ENCODE measurements at regions not wholly inside any gene's neighbourhood (a gene's known extent, or its start where the extent isn't known, plus 50 kb on each side); places are given as distances from the start of the nearest gene placed in this dataset.

- TF ChIP-seq, protein P1, sequence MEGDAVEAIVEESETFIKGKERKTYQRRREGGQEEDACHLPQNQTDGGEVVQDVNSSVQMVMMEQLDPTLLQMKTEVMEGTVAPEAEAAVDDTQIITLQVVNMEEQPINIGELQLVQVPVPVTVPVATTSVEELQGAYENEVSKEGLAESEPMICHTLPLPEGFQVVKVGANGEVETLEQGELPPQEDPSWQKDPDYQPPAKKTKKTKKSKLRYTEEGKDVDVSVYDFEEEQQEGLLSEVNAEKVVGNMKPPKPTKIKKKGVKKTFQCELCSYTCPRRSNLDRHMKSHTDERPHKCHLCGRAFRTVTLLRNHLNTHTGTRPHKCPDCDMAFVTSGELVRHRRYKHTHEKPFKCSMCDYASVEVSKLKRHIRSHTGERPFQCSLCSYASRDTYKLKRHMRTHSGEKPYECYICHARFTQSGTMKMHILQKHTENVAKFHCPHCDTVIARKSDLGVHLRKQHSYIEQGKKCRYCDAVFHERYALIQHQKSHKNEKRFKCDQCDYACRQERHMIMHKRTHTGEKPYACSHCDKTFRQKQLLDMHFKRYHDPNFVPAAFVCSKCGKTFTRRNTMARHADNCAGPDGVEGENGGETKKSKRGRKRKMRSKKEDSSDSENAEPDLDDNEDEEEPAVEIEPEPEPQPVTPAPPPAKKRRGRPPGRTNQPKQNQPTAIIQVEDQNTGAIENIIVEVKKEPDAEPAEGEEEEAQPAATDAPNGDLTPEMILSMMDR (IDR thresholded peaks at IDR 0.05; ENCODE audit: insufficient read depth, low read length, poor library complexity, severe bottlenecking): no peak
- DNase-seq (ENCODE audit: extremely low read depth, insufficient read length): no peak
- Histone ChIP-seq H3K27me3 (replicated peaks; ENCODE audit: control insufficient read depth, insufficient read depth, low read length) (no peaks in the 10 kb centered on the region), H3K4me3 (replicated peaks; ENCODE audit: low read depth, low read length) (no peak overlapping the region), H3K36me3 (ENCODE audit: control insufficient read depth, insufficient read depth, low read length) (no peaks in the 10 kb centered on the region)
Observed at GRCh38 chr6:133827766-133828165, 61.1 kb upstream of the TCF21 start.

- Histone ChIP-seq H3K4me3 (replicated peaks; ENCODE audit: low read depth, low read length) (no peak overlapping the region), H3K36me3 (ENCODE audit: control insufficient read depth, insufficient read depth, low read length) (no peaks in the 10 kb centered on the region), H3K27me3 (replicated peaks; ENCODE audit: control insufficient read depth, insufficient read depth, low read length) (no peaks in the 10 kb centered on the region)
- TF ChIP-seq, protein P1 (IDR thresholded peaks at IDR 0.05; ENCODE audit: insufficient read depth, low read length, poor library complexity, severe bottlenecking): no peak
- DNase-seq (ENCODE audit: extremely low read depth, insufficient read length): no peak
Observed at GRCh38 chr6:133833949-133834359, 55.0 kb upstream of the TCF21 start.

DNA sequence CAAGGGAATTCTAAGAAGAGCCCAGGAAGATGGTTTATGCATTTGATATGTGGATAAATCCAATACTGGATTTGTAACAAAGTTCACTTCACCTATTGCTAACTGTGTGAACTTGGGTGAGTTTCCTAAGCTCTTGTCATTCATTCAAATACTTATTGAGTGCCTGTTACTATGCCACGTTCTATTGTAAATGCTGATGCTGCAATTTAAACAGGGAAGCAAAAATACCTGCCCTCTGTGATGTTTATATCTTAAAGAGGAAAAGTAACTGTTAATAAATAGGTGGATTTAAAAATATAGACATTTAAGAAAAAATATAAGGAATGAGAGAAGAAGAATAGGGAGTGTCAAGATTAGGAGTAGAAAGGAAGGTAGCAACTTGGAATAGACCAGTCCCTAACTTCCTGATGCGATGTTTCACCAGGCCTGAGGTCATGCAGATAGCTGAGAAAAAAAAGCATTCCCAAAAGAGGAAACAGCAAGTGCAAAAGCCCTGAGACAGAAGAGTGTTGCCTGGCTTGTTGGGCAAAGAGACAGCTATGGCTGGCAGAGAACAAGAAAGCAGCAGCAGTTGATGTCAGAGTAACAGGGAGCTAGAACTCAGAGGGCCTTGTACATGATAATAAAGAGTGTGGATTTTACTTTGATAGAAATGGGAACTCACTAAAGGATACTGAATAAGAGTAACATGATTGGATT is 54.3 kb upstream of the TCF21 start:
- Histone ChIP-seq H3K36me3 (ENCODE audit: control insufficient read depth, insufficient read depth, low read length) (no peaks in the 10 kb centered on the region), H3K4me3 (replicated peaks; ENCODE audit: low read depth, low read length) (no peak overlapping the region), H3K27me3 (replicated peaks; ENCODE audit: control insufficient read depth, insufficient read depth, low read length) (no peaks in the 10 kb centered on the region)
- DNase-seq (ENCODE audit: extremely low read depth, insufficient read length): no peak
- TF ChIP-seq, protein P1 (IDR thresholded peaks at IDR 0.05; ENCODE audit: insufficient read depth, low read length, poor library complexity, severe bottlenecking): no peak

GRCh38 chr6:133835901-133836300 is 53.0 kb upstream of the TCF21 start:
- no peak for DNase-seq (ENCODE audit: extremely low read depth, insufficient read length)
- Histone ChIP-seq H3K36me3 (ENCODE audit: control insufficient read depth, insufficient read depth, low read length) (no peaks in the 10 kb centered on the region), H3K27me3 (replicated peaks; ENCODE audit: control insufficient read depth, insufficient read depth, low read length) (no peaks in the 10 kb centered on the region), H3K4me3 (replicated peaks; ENCODE audit: low read depth, low read length) (no peak overlapping the region)
- TF ChIP-seq, protein P1 (IDR thresholded peaks at IDR 0.05; ENCODE audit: insufficient read depth, low read length, poor library complexity, severe bottlenecking): no peak

GRCh38 chr6:133837801-133838349 is 51.0 kb upstream of the TCF21 start:
- no peaks in the 10 kb centered on the region for H3K36me3 ChIP-seq (ENCODE audit: control insufficient read depth, insufficient read depth, low read length)
- H3K27me3 ChIP-seq (replicated peaks; ENCODE audit: control insufficient read depth, insufficient read depth, low read length): no peaks in the 10 kb centered on the region
- peak overlapping the region; percentile 26 for H3K4me3 ChIP-seq (replicated peaks; ENCODE audit: low read depth, low read length)
- TF ChIP-seq, protein P1 (IDR thresholded peaks at IDR 0.05; ENCODE audit: insufficient read depth, low read length, poor library complexity, severe bottlenecking): peak; percentile 79
- peak; percentile 35 for DNase-seq (ENCODE audit: extremely low read depth, insufficient read length)
